ENCODE measurements at regions not wholly inside any gene's neighbourhood (a gene's known extent, or its start where the extent isn't known, plus 50 kb on each side); places are given as distances from the start of the nearest gene placed in this dataset.
"Not testable (repeated sequence)": the region's sequence is repeated elsewhere in the genome, so short reads cannot be mapped to it uniquely, and the experiment has no call there.

- no peak overlapping the region for H3K27ac Mint-ChIP-seq
- no peaks in the 10 kb centered on the region for H3K9me3 Mint-ChIP-seq
These were observed 243.5 kb upstream of the HSFY2 start for GRCh38 chrY:19016990-19017389.

GRCh38 chrY:19015854-19016253, 242.3 kb upstream of the HSFY2 start:
- Mint-ChIP-seq H3K4me3 (no peak overlapping the region), H3K9me3 (no peaks in the 10 kb centered on the region), H3K27me3 (no peaks in the 10 kb centered on the region), H3K27ac (no peak overlapping the region), H3K36me3 (ENCODE audit: low read depth) (no peaks in the 10 kb centered on the region), H3K4me1 (peaks cover 5% of the 10 kb centered on the region)
- ChIA-PET CTCF (no interaction called here), POLR2A (no interaction called here)
- DNase-seq, result no peak

More at GRCh38 chrY:19016990-19017389, 243.5 kb upstream of the HSFY2 start:
- Mint-ChIP-seq H3K36me3 (ENCODE audit: low read depth) (no peaks in the 10 kb centered on the region), H3K27me3 (no peaks in the 10 kb centered on the region), H3K4me1 (no peaks in the 10 kb centered on the region), H3K4me3 (no peak overlapping the region)
- POLR2A ChIA-PET, result no interaction called here
- DNase-seq, result no peak
- CTCF ChIA-PET, result no interaction called here

GRCh38 chrY:19015213-19015612, 241.7 kb upstream of the HSFY2 start:
- no peak for DNase-seq
- Mint-ChIP-seq H3K9me3 (no peaks in the 10 kb centered on the region), H3K27me3 (no peaks in the 10 kb centered on the region), H3K4me1 (peaks cover 5% of the 10 kb centered on the region), H3K4me3 (no peak overlapping the region), H3K27ac (no peak overlapping the region), H3K36me3 (ENCODE audit: low read depth) (no peaks in the 10 kb centered on the region)
- ChIA-PET POLR2A (no interaction called here), CTCF (no interaction called here)

- no peak for DNase-seq
- no peak overlapping the region for H3K4me3 Mint-ChIP-seq
- peaks cover 5% of the 10 kb centered on the region for H3K4me1 Mint-ChIP-seq
- ChIA-PET CTCF (no interaction called here), POLR2A (no interaction called here)
- H3K27me3 Mint-ChIP-seq, result no peaks in the 10 kb centered on the region
- no peak overlapping the region for H3K27ac Mint-ChIP-seq
- H3K36me3 Mint-ChIP-seq (ENCODE audit: low read depth), result no peaks in the 10 kb centered on the region
- no peaks in the 10 kb centered on the region for H3K9me3 Mint-ChIP-seq
These were observed 239.4 kb upstream of the HSFY2 start for GRCh38 chrY:19012985-19013384.

GRCh38 chrY:19011605-19012090, 238.1 kb upstream of the HSFY2 start:
- Mint-ChIP-seq H3K27ac (no peak overlapping the region), H3K9me3 (no peaks in the 10 kb centered on the region)
- CTCF ChIA-PET, result no interaction called here

GRCh38 chrY:19006234-19006633, 232.7 kb upstream of the HSFY2 start:
- DNase-seq, result no peak

More at GRCh38 chrY:19011605-19012090, 238.1 kb upstream of the HSFY2 start:
- H3K36me3 Mint-ChIP-seq (ENCODE audit: low read depth), result no peaks in the 10 kb centered on the region
- H3K27me3 Mint-ChIP-seq, result no peaks in the 10 kb centered on the region
- peaks cover 5% of the 10 kb centered on the region for H3K4me1 Mint-ChIP-seq
- POLR2A ChIA-PET, result no interaction called here
- H3K4me3 Mint-ChIP-seq, result no peak overlapping the region
- DNase-seq, result no peak

GRCh38 chrY:19005579-19005978, 232.0 kb upstream of the HSFY2 start:
- CTCF ChIA-PET, result no interaction called here
- no peak for DNase-seq
- Mint-ChIP-seq H3K27me3 (no peaks in the 10 kb centered on the region), H3K4me3 (no peak overlapping the region), H3K36me3 (ENCODE audit: low read depth) (no peaks in the 10 kb centered on the region), H3K9me3 (no peaks in the 10 kb centered on the region), H3K27ac (no peak overlapping the region), H3K4me1 (no peaks in the 10 kb centered on the region)
- POLR2A ChIA-PET, result no interaction called here

More at GRCh38 chrY:19006234-19006633, 232.7 kb upstream of the HSFY2 start:
- POLR2A ChIA-PET, result no interaction called here
- Mint-ChIP-seq H3K36me3 (ENCODE audit: low read depth) (no peaks in the 10 kb centered on the region), H3K9me3 (no peaks in the 10 kb centered on the region), H3K4me1 (peaks cover 2% of the 10 kb centered on the region), H3K27me3 (no peaks in the 10 kb centered on the region), H3K4me3 (no peak overlapping the region), H3K27ac (no peak overlapping the region)
- CTCF ChIA-PET, result no interaction called here

- no peak for DNase-seq
- H3K4me1 Mint-ChIP-seq, result no peaks in the 10 kb centered on the region
- no peaks in the 10 kb centered on the region for H3K9me3 Mint-ChIP-seq
- CTCF ChIA-PET, result no interaction called here
- POLR2A ChIA-PET, result no interaction called here
- no peaks in the 10 kb centered on the region for H3K27me3 Mint-ChIP-seq
- H3K4me3 Mint-ChIP-seq, result no peak overlapping the region
- H3K36me3 Mint-ChIP-seq (ENCODE audit: low read depth), result no peaks in the 10 kb centered on the region
- H3K27ac Mint-ChIP-seq, result no peak overlapping the region
These were observed 224.2 kb upstream of the HSFY2 start for GRCh38 chrY:18997635-18998240.

GRCh38 chrY:18993480-18993879, 219.9 kb upstream of the HSFY2 start:
- no peak for DNase-seq
- Mint-ChIP-seq H3K4me1 (no peaks in the 10 kb centered on the region), H3K4me3 (no peak overlapping the region), H3K9me3 (no peaks in the 10 kb centered on the region), H3K36me3 (ENCODE audit: low read depth) (no peaks in the 10 kb centered on the region), H3K27me3 (no peaks in the 10 kb centered on the region), H3K27ac (no peak overlapping the region)
- CTCF ChIA-PET, result no interaction called here
- POLR2A ChIA-PET, result no interaction called here

- H3K4me1 Mint-ChIP-seq; CTCF ChIA-PET; DNase-seq; POLR2A ChIA-PET; H3K9me3 Mint-ChIP-seq; H3K27ac Mint-ChIP-seq; H3K36me3 Mint-ChIP-seq (ENCODE audit: low read depth); H3K27me3 Mint-ChIP-seq; H3K4me3 Mint-ChIP-seq: not testable (repeated sequence)
These were observed 219.1 kb upstream of the HSFY2 start for GRCh38 chrY:18992684-18993083.

- no peaks in the 10 kb centered on the region for H3K27me3 Mint-ChIP-seq
- POLR2A ChIA-PET, result no interaction called here
- no peaks in the 10 kb centered on the region for H3K4me1 Mint-ChIP-seq
- H3K4me3 Mint-ChIP-seq, result no peak overlapping the region
- H3K36me3 Mint-ChIP-seq (ENCODE audit: low read depth), result no peaks in the 10 kb centered on the region
- H3K9me3 Mint-ChIP-seq, result no peaks in the 10 kb centered on the region
- DNase-seq, result no peak
- H3K27ac Mint-ChIP-seq, result no peak overlapping the region
- CTCF ChIA-PET, result no interaction called here
These were observed 215.8 kb upstream of the HSFY2 start for GRCh38 chrY:18989356-18989755.

- no peak for DNase-seq
- Mint-ChIP-seq H3K9me3 (peaks cover 2% of the 10 kb centered on the region), H3K27me3 (no peaks in the 10 kb centered on the region), H3K36me3 (ENCODE audit: low read depth) (no peaks in the 10 kb centered on the region), H3K4me3 (no peak overlapping the region), H3K4me1 (no peaks in the 10 kb centered on the region), H3K27ac (no peak overlapping the region)
- CTCF ChIA-PET, result no interaction called here
- POLR2A ChIA-PET, result no interaction called here
These were observed 192.5 kb upstream of the HSFY2 start for GRCh38 chrY:18966001-18966400.

- DNase-seq, result no peak
- H3K9me3 Mint-ChIP-seq, result peaks cover 5% of the 10 kb centered on the region
- H3K27me3 Mint-ChIP-seq, result no peaks in the 10 kb centered on the region
- POLR2A ChIA-PET, result no interaction called here
- no peak overlapping the region for H3K4me3 Mint-ChIP-seq
- H3K27ac Mint-ChIP-seq, result no peak overlapping the region
- H3K4me1 Mint-ChIP-seq, result no peaks in the 10 kb centered on the region
- H3K36me3 Mint-ChIP-seq (ENCODE audit: low read depth), result no peaks in the 10 kb centered on the region
- CTCF ChIA-PET, result no interaction called here
These were observed 185.3 kb upstream of the HSFY2 start for GRCh38 chrY:18958846-18959245.

GRCh38 chrY:18951657-18952435, 178.3 kb upstream of the HSFY2 start:
- peaks cover 3% of the 10 kb centered on the region for H3K36me3 Mint-ChIP-seq (ENCODE audit: low read depth)
- ChIA-PET POLR2A (no interaction called here), CTCF (no interaction called here)
- no peaks in the 10 kb centered on the region for H3K4me1 Mint-ChIP-seq
- DNase-seq, result no peak
- H3K9me3 Mint-ChIP-seq, result peaks cover 10% of the 10 kb centered on the region
- H3K27ac Mint-ChIP-seq, result no peak overlapping the region
- H3K27me3 Mint-ChIP-seq, result no peaks in the 10 kb centered on the region
- no peak overlapping the region for H3K4me3 Mint-ChIP-seq

Data from activated CD4-positive, alpha-beta T cell treated with anti-CD3 and anti-CD28 coated beads, Interleukin-2, amount 10 ng/mL, durations not matched to agents 7 days and 5 days (primary cell).